ENCODE measurements at regions not wholly inside any gene's neighbourhood (a gene's known extent, or its start where the extent isn't known, plus 50 kb on each side); places are given as distances from the start of the nearest gene placed in this dataset.

DNA sequence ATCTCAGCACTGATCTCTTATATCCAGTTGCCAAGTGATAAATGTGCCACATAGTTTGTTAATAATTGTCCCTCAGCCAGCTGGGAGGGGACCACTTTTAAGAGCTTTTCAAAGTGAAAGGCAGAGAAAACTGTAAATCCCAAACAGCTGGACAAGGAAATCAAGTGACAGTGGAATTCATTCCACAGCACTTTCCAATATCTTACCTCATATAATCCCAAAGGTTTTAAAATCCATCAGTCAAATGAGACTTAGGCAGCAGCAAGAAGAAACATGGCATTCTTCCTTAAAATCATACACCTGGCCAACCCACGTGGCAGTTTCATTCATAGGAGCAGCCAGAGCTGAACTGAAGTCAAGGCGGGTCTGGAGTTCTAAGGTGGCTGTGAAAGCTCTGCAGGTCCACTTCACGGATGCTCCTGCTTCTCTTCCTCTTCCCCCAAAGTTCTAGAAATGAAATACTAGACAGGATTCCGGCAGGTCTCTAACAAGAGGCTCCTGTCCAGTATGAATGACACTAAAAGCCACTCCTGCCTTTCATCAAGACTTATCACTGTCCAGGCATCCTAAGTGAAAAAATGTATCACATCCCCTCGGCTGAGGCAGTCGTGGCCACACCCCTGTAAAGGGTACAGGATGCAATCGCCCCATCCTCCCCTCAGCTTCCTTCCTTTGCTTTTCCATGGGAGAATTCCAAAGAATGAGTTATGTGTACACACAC, 190.4 kb upstream of the STK17B start:
- TF ChIP-seq, protein P1, sequence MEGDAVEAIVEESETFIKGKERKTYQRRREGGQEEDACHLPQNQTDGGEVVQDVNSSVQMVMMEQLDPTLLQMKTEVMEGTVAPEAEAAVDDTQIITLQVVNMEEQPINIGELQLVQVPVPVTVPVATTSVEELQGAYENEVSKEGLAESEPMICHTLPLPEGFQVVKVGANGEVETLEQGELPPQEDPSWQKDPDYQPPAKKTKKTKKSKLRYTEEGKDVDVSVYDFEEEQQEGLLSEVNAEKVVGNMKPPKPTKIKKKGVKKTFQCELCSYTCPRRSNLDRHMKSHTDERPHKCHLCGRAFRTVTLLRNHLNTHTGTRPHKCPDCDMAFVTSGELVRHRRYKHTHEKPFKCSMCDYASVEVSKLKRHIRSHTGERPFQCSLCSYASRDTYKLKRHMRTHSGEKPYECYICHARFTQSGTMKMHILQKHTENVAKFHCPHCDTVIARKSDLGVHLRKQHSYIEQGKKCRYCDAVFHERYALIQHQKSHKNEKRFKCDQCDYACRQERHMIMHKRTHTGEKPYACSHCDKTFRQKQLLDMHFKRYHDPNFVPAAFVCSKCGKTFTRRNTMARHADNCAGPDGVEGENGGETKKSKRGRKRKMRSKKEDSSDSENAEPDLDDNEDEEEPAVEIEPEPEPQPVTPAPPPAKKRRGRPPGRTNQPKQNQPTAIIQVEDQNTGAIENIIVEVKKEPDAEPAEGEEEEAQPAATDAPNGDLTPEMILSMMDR (IDR thresholded peaks at IDR 0.05; ENCODE audit: low read depth, low read length): no peak
- no peak for TF ChIP-seq EZH2phosphoT487 (IDR thresholded peaks at IDR 0.05; ENCODE audit: low read depth)
- Histone ChIP-seq H3K9ac (ENCODE audit: low read length) (no peak overlapping the region), H3K27me3 (ENCODE audit: low read depth, low read length) (no peaks in the 10 kb centered on the region), H2AFZ (ENCODE audit: low read depth, low read length) (no peak overlapping the region), H3K4me2 (ENCODE audit: low read length) (no peak overlapping the region), H4K20me1 (ENCODE audit: insufficient read depth, low read length) (no peaks in the 10 kb centered on the region), H3K4me3 (ENCODE audit: low read length) (no peak overlapping the region), H3K4me1 (ENCODE audit: low read length) (no peaks in the 10 kb centered on the region), H3K79me2 (ENCODE audit: low read length) (no peaks in the 10 kb centered on the region), H3K36me3 (replicated peaks; ENCODE audit: low read depth, low read length) (no peaks in the 10 kb centered on the region), H3K27ac (ENCODE audit: low read length) (no peak overlapping the region), H3K9me3 (ENCODE audit: insufficient read depth, low read length) (no peaks in the 10 kb centered on the region)

DNA sequence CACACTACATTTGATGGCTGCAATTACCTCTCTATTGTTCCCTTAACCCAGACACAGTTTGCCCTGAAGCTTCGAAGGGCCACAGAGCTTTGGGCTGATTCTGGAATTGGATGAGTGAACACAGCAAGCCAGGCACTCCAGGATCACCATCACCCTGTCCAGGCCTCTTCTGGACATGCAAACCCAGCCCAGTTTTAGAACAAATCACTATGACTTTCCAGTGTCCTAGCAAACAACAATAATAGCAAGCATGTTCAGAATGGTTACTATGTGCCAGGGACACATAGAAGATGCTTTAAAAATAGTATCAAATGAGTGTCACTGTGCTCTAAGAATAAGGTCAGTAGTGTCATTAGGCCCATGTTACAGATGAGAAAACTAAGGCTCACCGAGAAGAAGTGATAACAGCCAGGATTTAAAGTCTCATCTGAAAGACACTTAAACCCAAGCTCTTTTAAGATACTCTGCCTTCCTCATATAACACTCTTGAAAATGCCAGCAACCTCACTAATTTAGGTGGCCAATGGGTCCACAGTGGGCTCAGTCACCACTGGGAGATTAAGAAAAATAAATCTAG, 191.7 kb upstream of the STK17B start:
- TF ChIP-seq, protein P1 (IDR thresholded peaks at IDR 0.05; ENCODE audit: low read depth, low read length): no peak
- TF ChIP-seq EZH2phosphoT487 (IDR thresholded peaks at IDR 0.05; ENCODE audit: low read depth): no peak
- Histone ChIP-seq H3K79me2 (ENCODE audit: low read length) (no peaks in the 10 kb centered on the region), H3K4me2 (ENCODE audit: low read length) (no peak overlapping the region), H3K9ac (ENCODE audit: low read length) (no peak overlapping the region), H3K36me3 (replicated peaks; ENCODE audit: low read depth, low read length) (no peaks in the 10 kb centered on the region), H3K4me1 (ENCODE audit: low read length) (no peaks in the 10 kb centered on the region), H4K20me1 (ENCODE audit: insufficient read depth, low read length) (no peaks in the 10 kb centered on the region), H2AFZ (ENCODE audit: low read depth, low read length) (no peak overlapping the region), H3K9me3 (ENCODE audit: insufficient read depth, low read length) (no peaks in the 10 kb centered on the region), H3K4me3 (ENCODE audit: low read length) (no peak overlapping the region), H3K27ac (ENCODE audit: low read length) (no peak overlapping the region), H3K27me3 (ENCODE audit: low read depth, low read length) (no peaks in the 10 kb centered on the region)

DNA sequence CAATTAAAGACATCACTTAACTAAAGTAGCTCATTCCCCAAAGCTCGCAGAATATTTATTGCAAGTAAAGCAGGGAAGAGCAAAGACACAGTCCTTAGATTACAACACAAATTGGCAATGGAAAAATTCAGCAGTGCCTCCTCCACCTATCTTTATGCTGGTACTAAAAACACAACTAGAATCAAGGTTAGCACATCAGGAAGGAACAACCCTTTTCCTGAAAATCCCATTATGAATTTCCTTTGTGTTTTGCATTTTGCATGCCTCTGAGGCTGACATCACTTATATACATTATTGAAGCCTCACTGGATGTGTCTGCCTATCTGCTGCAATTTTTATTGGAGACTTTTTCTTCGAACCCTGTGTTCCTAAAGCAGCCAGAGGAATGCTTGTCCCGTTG, 193.8 kb upstream of the STK17B start:
- Histone ChIP-seq H3K79me2 (ENCODE audit: low read length) (no peaks in the 10 kb centered on the region), H3K9me3 (ENCODE audit: insufficient read depth, low read length) (no peaks in the 10 kb centered on the region), H3K27me3 (ENCODE audit: low read depth, low read length) (no peaks in the 10 kb centered on the region), H4K20me1 (ENCODE audit: insufficient read depth, low read length) (no peaks in the 10 kb centered on the region), H3K4me2 (ENCODE audit: low read length) (no peak overlapping the region), H3K4me1 (ENCODE audit: low read length) (no peaks in the 10 kb centered on the region), H3K36me3 (replicated peaks; ENCODE audit: low read depth, low read length) (no peaks in the 10 kb centered on the region), H3K9ac (ENCODE audit: low read length) (no peak overlapping the region), H3K27ac (ENCODE audit: low read length) (no peak overlapping the region), H2AFZ (ENCODE audit: low read depth, low read length) (no peak overlapping the region), H3K4me3 (ENCODE audit: low read length) (no peak overlapping the region)
- no peak for TF ChIP-seq EZH2phosphoT487 (IDR thresholded peaks at IDR 0.05; ENCODE audit: low read depth)
- TF ChIP-seq, protein P1 (IDR thresholded peaks at IDR 0.05; ENCODE audit: low read depth, low read length): no peak

DNA sequence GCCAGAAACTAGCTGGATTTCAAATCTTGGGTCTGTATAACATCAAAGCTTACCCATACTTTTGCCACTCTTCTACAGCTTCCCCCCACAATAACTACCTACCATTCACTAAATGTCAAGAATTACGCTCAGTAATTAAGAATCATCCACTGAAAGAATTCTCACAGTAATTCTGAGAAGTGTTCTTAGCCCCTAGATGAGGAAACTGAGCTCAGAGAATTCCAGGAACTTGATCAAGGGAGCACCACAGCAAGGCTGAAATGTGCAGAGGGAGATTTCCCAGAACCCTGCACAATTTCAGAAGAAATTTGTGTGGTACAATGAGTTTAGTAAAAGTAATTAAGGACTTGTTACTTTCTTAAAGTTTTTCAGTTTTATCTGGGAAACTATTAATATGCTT, 194.5 kb upstream of the STK17B start:
- H3K4me1 ChIP-seq (ENCODE audit: low read length): no peaks in the 10 kb centered on the region
- no peak overlapping the region for H2AFZ ChIP-seq (ENCODE audit: low read depth, low read length)
- no peaks in the 10 kb centered on the region for H3K36me3 ChIP-seq (replicated peaks; ENCODE audit: low read depth, low read length)
- H3K9me3 ChIP-seq (ENCODE audit: insufficient read depth, low read length): no peaks in the 10 kb centered on the region
- no peaks in the 10 kb centered on the region for H4K20me1 ChIP-seq (ENCODE audit: insufficient read depth, low read length)
- H3K27ac ChIP-seq (ENCODE audit: low read length): no peak overlapping the region
- H3K9ac ChIP-seq (ENCODE audit: low read length): no peak overlapping the region
- H3K27me3 ChIP-seq (ENCODE audit: low read depth, low read length): no peaks in the 10 kb centered on the region
- TF ChIP-seq, protein P1 (IDR thresholded peaks at IDR 0.05; ENCODE audit: low read depth, low read length): no peak
- no peak for TF ChIP-seq EZH2phosphoT487 (IDR thresholded peaks at IDR 0.05; ENCODE audit: low read depth)
- H3K4me2 ChIP-seq (ENCODE audit: low read length): no peak overlapping the region
- no peaks in the 10 kb centered on the region for H3K79me2 ChIP-seq (ENCODE audit: low read length)
- H3K4me3 ChIP-seq (ENCODE audit: low read length): no peak overlapping the region

Data from OCI-LY3 (cell line).